GM21528 (cell line): ENCODE measurements at regions not wholly inside any gene's neighbourhood (a gene's known extent, or its start where the extent isn't known, plus 50 kb on each side); places are given as distances from the start of the nearest gene placed in this dataset.
"Not testable (repeated sequence)": the region's sequence is repeated elsewhere in the genome, so short reads cannot be mapped to it uniquely, and the experiment has no call there.

ENCODE experiments used
- ATAC-seq: cut with Tn5 transposase; IDR thresholded peaks from one replicate; pipeline ENCODE4 v1.9.1; 2021; ENCODE audit warnings: mild to moderate bottlenecking, moderate library complexity; ENCODE audit not compliant: unreplicated experiment, low FRiP score

- ATAC-seq, result no peak
Observed at GRCh38 chr10:2414039-2414438, 653.3 kb upstream of the PFKP start.

- ATAC-seq, result no peak
Observed at GRCh38 chr10:2410049-2410448, 657.3 kb upstream of the PFKP start.

GRCh38 chr10:2401459-2401858 is 664.1 kb upstream of the ADARB2 start:
- no peak for ATAC-seq

- no peak for ATAC-seq
Observed at GRCh38 chr10:2399482-2399881, 662.2 kb upstream of the ADARB2 start.

GRCh38 chr10:2392145-2392812 is 655.0 kb upstream of the ADARB2 start:
- ATAC-seq, result no peak

- ATAC-seq, result no peak
Observed at GRCh38 chr10:2387672-2388071, 650.3 kb upstream of the ADARB2 start.

- ATAC-seq, result no peak
Observed at GRCh38 chr10:2387261-2387660, 649.9 kb upstream of the ADARB2 start.

- no peak for ATAC-seq
Observed at GRCh38 chr10:2380218-2380617, 642.9 kb upstream of the ADARB2 start.

- no peak for ATAC-seq
Observed at GRCh38 chr10:2367083-2367482, 629.8 kb upstream of the ADARB2 start.

GRCh38 chr10:2366264-2366931 is 629.1 kb upstream of the ADARB2 start:
- ATAC-seq, result no peak

GRCh38 chr10:2362331-2362730 is 625.0 kb upstream of the ADARB2 start:
- ATAC-seq, result no peak

- ATAC-seq, result no peak
Observed at GRCh38 chr10:2358586-2358985, 621.3 kb upstream of the ADARB2 start.

GRCh38 chr10:2356670-2357069 is 619.3 kb upstream of the ADARB2 start:
- no peak for ATAC-seq

- no peak for ATAC-seq
Observed at GRCh38 chr10:2351566-2351965, 614.2 kb upstream of the ADARB2 start.

- ATAC-seq, result no peak
Observed at GRCh38 chr10:2342206-2342605, 604.9 kb upstream of the ADARB2 start.

- ATAC-seq, result no peak
Observed at GRCh38 chr10:2340831-2341647, 603.7 kb upstream of the ADARB2 start.

GRCh38 chr10:2335626-2336025 is 598.3 kb upstream of the ADARB2 start:
- no peak for ATAC-seq

GRCh38 chr10:2334575-2334974 is 597.2 kb upstream of the ADARB2 start:
- ATAC-seq, result no peak

GRCh38 chr10:2329082-2329481 is 591.8 kb upstream of the ADARB2 start:
- ATAC-seq, result no peak

- no peak for ATAC-seq
Observed at GRCh38 chr10:2326411-2326810, 589.1 kb upstream of the ADARB2 start.

GRCh38 chr10:2315045-2315485 is 577.7 kb upstream of the ADARB2 start:
- ATAC-seq, result not testable (repeated sequence)
